ENCODE measurements at regions not wholly inside any gene's neighbourhood (a gene's known extent, or its start where the extent isn't known, plus 50 kb on each side); places are given as distances from the start of the nearest gene placed in this dataset.
"Not testable (repeated sequence)": the region's sequence is repeated elsewhere in the genome, so short reads cannot be mapped to it uniquely, and the experiment has no call there.

GRCh38 chr2:44102790-44103562, 65.7 kb upstream of the PPM1B start:
- Histone ChIP-seq H2AFZ (ENCODE audit: low read depth, low read length, severe bottlenecking) (no peak overlapping the region), H4K20me1 (ENCODE audit: low read depth, low read length) (no peaks in the 10 kb centered on the region)

GRCh38 chr2:44103639-44104038, 65.0 kb upstream of the PPM1B start:
- H3K9ac ChIP-seq (ENCODE audit: low read length): no peak overlapping the region
- no peaks in the 10 kb centered on the region for H3K79me2 ChIP-seq (ENCODE audit: insufficient read depth, low read length)
- H4K20me1 ChIP-seq (ENCODE audit: low read depth, low read length): no peaks in the 10 kb centered on the region
- TF ChIP-seq EZH2phosphoT487 (conservative IDR thresholded peaks at IDR 0.05; ENCODE audit: low read length) (no peak), CTCF (IDR thresholded peaks at IDR 0.05; ENCODE audit: insufficient read depth, low read length, poor library complexity, severe bottlenecking) (no peak)
- no peak overlapping the region for H2AFZ ChIP-seq (ENCODE audit: low read depth, low read length, severe bottlenecking)
- H3K4me2 ChIP-seq (ENCODE audit: low read depth, low read length, poor library complexity, severe bottlenecking): no peak overlapping the region
- no peaks in the 10 kb centered on the region for H3K9me2 ChIP-seq (replicated peaks; ENCODE audit: insufficient read depth, low read length)
- H3K4me3 ChIP-seq (ENCODE audit: insufficient read depth, low read length, poor library complexity, severe bottlenecking): no peak overlapping the region
- H3K36me3 ChIP-seq (ENCODE audit: low read length): no peaks in the 10 kb centered on the region
- no peaks in the 10 kb centered on the region for H3K9me3 ChIP-seq (ENCODE audit: insufficient read depth, low read length)
- no peak overlapping the region for H3K27ac ChIP-seq (ENCODE audit: low read depth, low read length)
- H3F3A ChIP-seq (ENCODE audit: insufficient read depth): no peaks in the 10 kb centered on the region
- H3K27me3 ChIP-seq (ENCODE audit: low read length): no peaks in the 10 kb centered on the region

More at GRCh38 chr2:44102790-44103562, 65.7 kb upstream of the PPM1B start:
- no peak overlapping the region for H3K27ac ChIP-seq (ENCODE audit: low read depth, low read length)
- H3K4me3 ChIP-seq (ENCODE audit: insufficient read depth, low read length, poor library complexity, severe bottlenecking): no peak overlapping the region
- no peak for TF ChIP-seq CTCF (IDR thresholded peaks at IDR 0.05; ENCODE audit: insufficient read depth, low read length, poor library complexity, severe bottlenecking)
- TF ChIP-seq EZH2phosphoT487 (conservative IDR thresholded peaks at IDR 0.05; ENCODE audit: low read length): no peak
- H3K79me2 ChIP-seq (ENCODE audit: insufficient read depth, low read length): no peaks in the 10 kb centered on the region
- no peaks in the 10 kb centered on the region for H3K36me3 ChIP-seq (ENCODE audit: low read length)
- H3K9me2 ChIP-seq (replicated peaks; ENCODE audit: insufficient read depth, low read length): no peaks in the 10 kb centered on the region
- no peaks in the 10 kb centered on the region for H3F3A ChIP-seq (ENCODE audit: insufficient read depth)
- H3K9me3 ChIP-seq (ENCODE audit: insufficient read depth, low read length): no peaks in the 10 kb centered on the region
- no peak overlapping the region for H3K4me2 ChIP-seq (ENCODE audit: low read depth, low read length, poor library complexity, severe bottlenecking)
- H3K27me3 ChIP-seq (ENCODE audit: low read length): no peaks in the 10 kb centered on the region
- H3K9ac ChIP-seq (ENCODE audit: low read length): no peak overlapping the region

GRCh38 chr2:44104855-44105271, 63.8 kb upstream of the PPM1B start:
- no peaks in the 10 kb centered on the region for H3K27me3 ChIP-seq (ENCODE audit: low read length)
- no peaks in the 10 kb centered on the region for H3K9me2 ChIP-seq (replicated peaks; ENCODE audit: insufficient read depth, low read length)

GRCh38 chr2:44106509-44106908, 62.2 kb upstream of the PPM1B start:
- H3K27ac ChIP-seq (ENCODE audit: low read depth, low read length); H3K9ac ChIP-seq (ENCODE audit: low read length); H3K4me2 ChIP-seq (ENCODE audit: low read depth, low read length, poor library complexity, severe bottlenecking): not testable (repeated sequence)

More at GRCh38 chr2:44104855-44105271, 63.8 kb upstream of the PPM1B start:
- H3K36me3 ChIP-seq (ENCODE audit: low read length): no peaks in the 10 kb centered on the region
- no peak overlapping the region for H3K4me2 ChIP-seq (ENCODE audit: low read depth, low read length, poor library complexity, severe bottlenecking)
- no peaks in the 10 kb centered on the region for H3F3A ChIP-seq (ENCODE audit: insufficient read depth)
- H3K4me3 ChIP-seq (ENCODE audit: insufficient read depth, low read length, poor library complexity, severe bottlenecking): no peak overlapping the region
- H3K27ac ChIP-seq (ENCODE audit: low read depth, low read length): no peak overlapping the region
- TF ChIP-seq CTCF (IDR thresholded peaks at IDR 0.05; ENCODE audit: insufficient read depth, low read length, poor library complexity, severe bottlenecking) (no peak), EZH2phosphoT487 (conservative IDR thresholded peaks at IDR 0.05; ENCODE audit: low read length) (no peak)
- H3K9ac ChIP-seq (ENCODE audit: low read length): no peak overlapping the region
- no peaks in the 10 kb centered on the region for H3K79me2 ChIP-seq (ENCODE audit: insufficient read depth, low read length)
- H2AFZ ChIP-seq (ENCODE audit: low read depth, low read length, severe bottlenecking): no peak overlapping the region
- H3K9me3 ChIP-seq (ENCODE audit: insufficient read depth, low read length): no peaks in the 10 kb centered on the region
- H4K20me1 ChIP-seq (ENCODE audit: low read depth, low read length): no peaks in the 10 kb centered on the region

More at GRCh38 chr2:44106509-44106908, 62.2 kb upstream of the PPM1B start:
- not testable (repeated sequence) for H3K4me3 ChIP-seq (ENCODE audit: insufficient read depth, low read length, poor library complexity, severe bottlenecking); H3K9me2 ChIP-seq (replicated peaks; ENCODE audit: insufficient read depth, low read length); H3K79me2 ChIP-seq (ENCODE audit: insufficient read depth, low read length); H3K27me3 ChIP-seq (ENCODE audit: low read length); H2AFZ ChIP-seq (ENCODE audit: low read depth, low read length, severe bottlenecking); H3K9me3 ChIP-seq (ENCODE audit: insufficient read depth, low read length); H3K36me3 ChIP-seq (ENCODE audit: low read length); H3F3A ChIP-seq (ENCODE audit: insufficient read depth); H4K20me1 ChIP-seq (ENCODE audit: low read depth, low read length)

Measured in SU-DHL-6 (cell line).